ENCODE measurements at regions not wholly inside any gene's neighbourhood (a gene's known extent, or its start where the extent isn't known, plus 50 kb on each side); places are given as distances from the start of the nearest gene placed in this dataset.

DNA sequence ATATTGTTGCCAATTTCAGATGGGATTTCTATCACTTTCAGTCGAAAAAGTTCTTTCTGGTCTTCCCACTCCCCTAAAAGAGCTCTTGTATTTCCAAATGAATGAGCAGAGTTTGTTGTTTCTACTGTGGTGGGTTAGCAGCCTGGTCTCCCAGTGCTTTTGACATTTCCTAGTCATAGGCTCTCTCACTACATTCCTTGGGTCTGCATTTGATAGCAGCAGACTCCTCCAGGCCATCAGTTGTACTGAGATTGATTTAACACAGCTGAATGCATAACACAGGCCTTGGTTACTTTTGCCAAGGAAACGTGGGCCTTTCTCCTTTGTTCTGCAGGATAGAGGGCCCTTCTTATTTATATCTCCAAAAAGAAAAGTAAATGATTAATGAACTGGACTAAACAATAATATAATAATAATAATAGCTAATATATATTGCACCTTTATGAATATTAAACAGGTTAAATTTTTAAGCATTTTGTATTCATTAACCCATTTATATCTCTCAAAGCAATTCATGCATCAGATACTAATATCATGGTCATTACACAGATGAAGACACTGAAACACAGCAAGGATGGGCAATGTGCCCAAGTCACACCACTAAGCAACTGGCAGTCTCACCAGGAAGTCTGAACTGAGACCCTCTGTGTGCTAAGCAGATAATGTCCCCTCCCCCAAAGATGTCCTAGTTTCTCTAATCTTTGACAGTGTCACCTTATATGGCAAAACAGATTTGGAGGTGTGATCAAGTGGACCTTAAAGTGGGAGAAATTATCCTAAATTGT is 1579.2 kb downstream of the AACS start:
- Histone ChIP-seq H3K27me3 (ENCODE audit: control insufficient read depth, insufficient read depth, low read length) (no peaks in the 10 kb centered on the region), H3K27ac (ENCODE audit: low read depth, low read length) (no peak overlapping the region), H3K36me3 (ENCODE audit: control insufficient read depth, insufficient read depth, low read length) (no peaks in the 10 kb centered on the region), H3K4me3 (ENCODE audit: low read length) (no peak overlapping the region), H3K9ac (ENCODE audit: low read length) (no peak overlapping the region), H3K4me1 (ENCODE audit: control insufficient read depth, insufficient read depth, low read length) (no peaks in the 10 kb centered on the region)

DNA sequence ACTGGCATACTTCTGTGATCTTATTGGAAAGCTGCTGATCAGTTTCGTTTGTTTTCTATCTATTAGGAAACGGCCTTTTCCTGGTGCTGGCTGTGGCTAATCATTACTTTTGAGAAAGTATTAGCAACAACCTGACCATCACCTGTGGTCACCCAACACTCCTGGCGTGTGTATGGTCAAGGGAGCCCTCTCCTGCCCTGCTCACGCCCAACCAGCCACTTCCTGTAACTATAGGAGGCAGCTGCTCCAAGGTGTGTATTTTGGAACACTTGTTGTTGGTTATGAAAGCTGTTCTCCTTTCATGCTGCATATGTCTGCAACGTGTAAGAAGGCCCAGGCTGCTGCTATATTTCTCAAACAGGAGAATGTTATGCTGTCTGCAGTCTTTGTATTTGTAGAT is 1582.8 kb downstream of the AACS start:
- Histone ChIP-seq H3K9ac (ENCODE audit: low read length) (no peak overlapping the region), H3K36me3 (ENCODE audit: control insufficient read depth, insufficient read depth, low read length) (no peaks in the 10 kb centered on the region)

DNA sequence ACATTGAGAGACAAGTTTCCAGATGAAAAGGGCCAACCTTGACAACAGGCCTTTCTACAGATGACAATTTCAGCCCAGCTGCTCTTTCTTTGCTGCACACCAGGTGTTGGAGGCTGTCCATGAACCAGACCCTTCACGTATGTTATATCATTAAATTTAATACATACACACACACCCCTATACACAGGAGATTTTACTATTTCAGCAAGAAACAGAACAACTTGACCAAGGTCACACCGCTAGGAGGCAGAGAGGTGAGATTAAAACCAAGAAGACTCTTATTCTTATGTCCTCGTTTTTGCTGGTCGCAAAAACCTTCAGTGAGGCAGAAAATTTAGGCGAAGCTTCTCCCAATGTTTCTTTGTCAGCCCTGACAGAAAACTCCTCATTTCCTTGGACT is 1585.9 kb downstream of the AACS start:
- no peaks in the 10 kb centered on the region for H3K4me1 ChIP-seq (ENCODE audit: control insufficient read depth, insufficient read depth, low read length)
- no peaks in the 10 kb centered on the region for H3K27me3 ChIP-seq (ENCODE audit: control insufficient read depth, insufficient read depth, low read length)
- H3K27ac ChIP-seq (ENCODE audit: low read depth, low read length) = no peak overlapping the region

More for the DNA sequence above, 1582.8 kb downstream of the AACS start:
- Histone ChIP-seq H3K27ac (ENCODE audit: low read depth, low read length) (no peak overlapping the region), H3K27me3 (ENCODE audit: control insufficient read depth, insufficient read depth, low read length) (no peaks in the 10 kb centered on the region), H3K4me1 (ENCODE audit: control insufficient read depth, insufficient read depth, low read length) (no peaks in the 10 kb centered on the region), H3K4me3 (ENCODE audit: low read length) (no peak overlapping the region)

DNA sequence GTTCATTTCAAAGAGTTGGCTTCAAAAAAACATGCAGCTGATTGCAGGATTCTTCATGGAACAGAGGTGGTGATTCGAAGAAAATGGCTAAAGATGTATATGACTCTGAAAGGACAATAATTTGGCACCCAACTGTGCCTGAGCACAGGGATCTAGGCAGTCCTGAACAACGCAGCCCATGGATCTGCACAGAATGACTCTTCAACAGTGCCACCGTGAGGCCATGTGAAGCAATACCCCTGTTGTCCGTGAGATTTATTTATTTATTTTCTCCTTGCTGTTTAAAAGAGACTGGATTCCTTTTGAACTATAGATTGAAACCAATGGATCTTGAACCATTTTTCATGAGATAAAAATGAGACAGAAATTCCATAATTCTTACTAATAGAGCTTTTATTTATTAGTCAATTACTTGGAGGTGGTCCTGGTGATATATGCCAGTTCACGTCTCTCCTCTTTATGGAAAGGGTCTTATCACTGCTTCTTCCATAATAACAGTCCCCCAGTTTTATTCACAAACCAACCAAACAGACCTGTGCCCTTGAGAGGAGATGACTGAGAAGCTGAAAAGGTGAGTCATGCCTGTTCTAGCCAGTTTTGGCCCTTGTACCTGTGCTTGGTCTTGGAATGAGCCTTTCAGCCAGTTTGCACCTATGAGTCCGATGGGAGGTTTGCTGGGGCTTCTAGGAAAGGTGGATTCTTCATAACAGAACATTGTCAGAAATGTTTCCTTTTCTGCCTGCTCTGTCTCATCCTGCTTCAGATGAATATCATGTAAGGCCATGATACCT is 1598.3 kb downstream of the AACS start:
- H3K9ac ChIP-seq (ENCODE audit: low read length) = no peak overlapping the region
- H3K4me1 ChIP-seq (ENCODE audit: control insufficient read depth, insufficient read depth, low read length) = no peaks in the 10 kb centered on the region
- no peak overlapping the region for H3K4me3 ChIP-seq (ENCODE audit: low read length)
- H3K27me3 ChIP-seq (ENCODE audit: control insufficient read depth, insufficient read depth, low read length) = no peaks in the 10 kb centered on the region
- H3K27ac ChIP-seq (ENCODE audit: low read depth, low read length) = no peak overlapping the region
- no peaks in the 10 kb centered on the region for H3K36me3 ChIP-seq (ENCODE audit: control insufficient read depth, insufficient read depth, low read length)

More for the DNA sequence above, 1585.9 kb downstream of the AACS start:
- H3K4me3 ChIP-seq (ENCODE audit: low read length) = no peak overlapping the region
- no peak overlapping the region for H3K9ac ChIP-seq (ENCODE audit: low read length)
- no peaks in the 10 kb centered on the region for H3K36me3 ChIP-seq (ENCODE audit: control insufficient read depth, insufficient read depth, low read length)

DNA sequence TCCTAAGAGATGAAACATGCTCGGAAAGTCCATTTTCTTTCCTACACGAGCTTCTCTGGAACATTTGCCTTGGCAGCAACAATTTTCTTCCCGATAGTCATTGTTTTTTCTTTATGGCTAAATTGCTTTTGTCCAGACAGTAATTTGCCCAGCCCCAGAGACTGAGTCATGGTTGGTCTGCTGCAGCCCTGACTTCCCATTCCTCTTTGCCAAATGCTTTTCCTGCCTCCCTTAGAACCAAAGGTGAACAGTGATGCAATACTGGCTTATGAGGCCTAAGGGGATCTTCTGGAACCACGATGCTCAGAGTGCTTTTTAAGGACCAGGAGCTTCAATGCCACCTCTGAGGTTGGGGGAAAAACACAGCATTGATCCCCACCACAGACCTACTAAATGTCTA is 1599.6 kb upstream of the TMEM132C start:
- Histone ChIP-seq H3K36me3 (ENCODE audit: control insufficient read depth, insufficient read depth, low read length) (no peaks in the 10 kb centered on the region), H3K4me1 (ENCODE audit: control insufficient read depth, insufficient read depth, low read length) (no peaks in the 10 kb centered on the region), H3K27me3 (ENCODE audit: control insufficient read depth, insufficient read depth, low read length) (no peaks in the 10 kb centered on the region), H3K4me3 (ENCODE audit: low read length) (no peak overlapping the region), H3K9ac (ENCODE audit: low read length) (no peak overlapping the region), H3K27ac (ENCODE audit: low read depth, low read length) (no peak overlapping the region)

DNA sequence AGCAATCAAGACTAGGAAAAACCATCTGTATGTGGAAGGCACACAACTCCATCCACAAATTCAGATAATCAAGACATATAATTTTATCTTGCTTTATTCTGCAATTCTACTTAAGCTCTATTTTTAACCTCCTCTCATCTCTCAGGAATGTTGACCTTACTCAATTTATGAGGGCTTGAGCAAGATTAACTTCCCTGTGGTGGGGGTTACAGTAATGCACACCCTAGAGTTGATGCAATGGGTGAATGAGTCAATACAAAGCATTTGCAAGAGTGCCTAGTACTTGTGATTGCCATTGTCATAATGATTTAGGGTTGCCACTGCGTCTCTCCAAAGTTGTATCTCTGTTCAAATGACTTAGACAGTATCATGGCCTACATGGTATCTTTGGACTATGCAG is 1598.4 kb upstream of the TMEM132C start:
- Histone ChIP-seq H3K9ac (ENCODE audit: low read length) (no peak overlapping the region), H3K36me3 (ENCODE audit: control insufficient read depth, insufficient read depth, low read length) (no peaks in the 10 kb centered on the region), H3K27ac (ENCODE audit: low read depth, low read length) (no peak overlapping the region), H3K4me1 (ENCODE audit: control insufficient read depth, insufficient read depth, low read length) (no peaks in the 10 kb centered on the region), H3K27me3 (ENCODE audit: control insufficient read depth, insufficient read depth, low read length) (no peaks in the 10 kb centered on the region), H3K4me3 (ENCODE audit: low read length) (no peak overlapping the region)

DNA sequence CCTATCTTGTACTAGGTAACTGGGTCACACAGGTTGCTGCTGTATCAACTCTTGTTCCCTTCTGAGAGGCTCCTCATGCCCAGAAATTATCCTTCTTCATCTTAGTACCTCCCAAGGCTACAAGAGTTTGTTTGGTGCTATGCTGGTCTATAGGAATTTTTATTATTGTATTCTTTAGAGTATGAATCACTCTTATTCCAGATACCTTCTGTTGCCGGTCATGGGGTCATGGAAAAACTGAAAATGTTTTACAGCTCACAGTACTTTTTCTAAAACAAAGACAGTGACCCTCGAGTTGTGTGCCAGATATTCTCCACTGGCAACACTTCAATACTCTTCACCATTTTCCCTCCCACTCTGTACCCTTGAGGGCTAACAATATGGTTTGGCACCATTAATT is 1598.0 kb upstream of the TMEM132C start:
- no peaks in the 10 kb centered on the region for H3K36me3 ChIP-seq (ENCODE audit: control insufficient read depth, insufficient read depth, low read length)
- no peaks in the 10 kb centered on the region for H3K4me1 ChIP-seq (ENCODE audit: control insufficient read depth, insufficient read depth, low read length)
- no peaks in the 10 kb centered on the region for H3K27me3 ChIP-seq (ENCODE audit: control insufficient read depth, insufficient read depth, low read length)
- H3K4me3 ChIP-seq (ENCODE audit: low read length) = no peak overlapping the region
- no peak overlapping the region for H3K27ac ChIP-seq (ENCODE audit: low read depth, low read length)
- no peak overlapping the region for H3K9ac ChIP-seq (ENCODE audit: low read length)

DNA sequence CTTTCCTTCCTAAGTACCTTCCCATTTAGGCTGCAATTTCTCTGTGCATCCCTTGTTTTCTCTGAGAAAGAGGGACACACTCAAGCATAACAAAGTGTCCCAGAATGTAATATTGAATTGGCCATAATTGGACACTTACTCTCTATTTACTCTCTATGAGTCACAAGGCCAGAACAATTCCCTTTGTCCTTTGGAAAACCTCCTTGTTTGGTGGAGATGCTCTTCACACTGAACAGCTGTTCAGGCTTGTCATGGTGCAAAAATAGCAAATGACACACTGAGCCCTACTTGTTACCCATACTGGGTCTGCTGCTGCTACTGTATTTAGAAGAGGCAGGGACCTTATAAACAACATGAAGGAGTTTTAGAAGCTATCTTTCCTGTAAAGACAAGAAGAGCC is 1590.5 kb upstream of the TMEM132C start:
- Histone ChIP-seq H3K9ac (ENCODE audit: low read length) (no peak overlapping the region), H3K27me3 (ENCODE audit: control insufficient read depth, insufficient read depth, low read length) (no peaks in the 10 kb centered on the region), H3K27ac (ENCODE audit: low read depth, low read length) (no peak overlapping the region), H3K4me3 (ENCODE audit: low read length) (no peak overlapping the region), H3K36me3 (ENCODE audit: control insufficient read depth, insufficient read depth, low read length) (no peaks in the 10 kb centered on the region), H3K4me1 (ENCODE audit: control insufficient read depth, insufficient read depth, low read length) (no peaks in the 10 kb centered on the region)

DNA sequence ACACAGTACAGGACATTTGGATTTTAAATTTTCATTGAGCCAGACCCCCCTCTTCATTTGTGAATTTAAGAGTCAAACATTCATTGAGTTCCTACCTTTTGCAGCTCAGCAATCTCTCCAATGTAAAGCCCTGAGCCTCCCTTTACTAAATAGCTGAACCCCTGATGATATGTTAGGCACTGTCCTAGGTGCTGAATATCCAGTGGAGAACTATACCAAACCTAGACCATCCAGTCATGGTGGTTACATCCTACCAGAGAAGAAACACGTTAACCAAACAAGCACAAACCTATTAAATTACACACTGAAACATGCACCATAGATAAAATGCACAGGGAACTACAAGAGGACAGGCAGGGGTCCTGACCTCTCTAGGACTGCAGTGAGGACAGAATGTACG is 1585.3 kb upstream of the TMEM132C start:
- Histone ChIP-seq H3K36me3 (ENCODE audit: control insufficient read depth, insufficient read depth, low read length) (no peaks in the 10 kb centered on the region), H3K9ac (ENCODE audit: low read length) (no peak overlapping the region), H3K4me3 (ENCODE audit: low read length) (no peak overlapping the region)

DNA sequence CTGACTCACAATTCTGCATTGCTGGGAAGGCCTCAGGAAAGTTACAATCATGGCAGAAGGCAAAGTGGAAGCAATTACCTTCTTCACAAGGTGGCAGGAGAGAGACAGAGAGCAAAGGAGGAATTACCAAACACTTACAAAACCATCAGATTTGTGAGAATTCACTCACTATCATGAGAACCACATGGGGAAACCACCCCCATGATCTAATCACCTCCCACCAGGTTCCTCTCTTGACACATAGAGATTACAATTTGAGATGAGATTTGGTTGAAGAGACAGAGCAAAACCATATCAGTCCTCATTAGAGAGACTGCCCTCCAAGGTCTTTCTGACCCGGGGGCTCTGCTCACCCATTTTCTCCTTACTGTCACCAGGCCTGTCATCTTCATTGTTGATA is 1582.3 kb upstream of the TMEM132C start:
- Histone ChIP-seq H3K27ac (ENCODE audit: low read depth, low read length) (no peak overlapping the region), H3K4me1 (ENCODE audit: control insufficient read depth, insufficient read depth, low read length) (no peaks in the 10 kb centered on the region), H3K9ac (ENCODE audit: low read length) (no peak overlapping the region), H3K27me3 (ENCODE audit: control insufficient read depth, insufficient read depth, low read length) (no peaks in the 10 kb centered on the region), H3K36me3 (ENCODE audit: control insufficient read depth, insufficient read depth, low read length) (no peaks in the 10 kb centered on the region), H3K4me3 (ENCODE audit: low read length) (no peak overlapping the region)

More for the DNA sequence above, 1585.3 kb upstream of the TMEM132C start:
- Histone ChIP-seq H3K4me1 (ENCODE audit: control insufficient read depth, insufficient read depth, low read length) (no peaks in the 10 kb centered on the region), H3K27me3 (ENCODE audit: control insufficient read depth, insufficient read depth, low read length) (no peaks in the 10 kb centered on the region), H3K27ac (ENCODE audit: low read depth, low read length) (no peak overlapping the region)

DNA sequence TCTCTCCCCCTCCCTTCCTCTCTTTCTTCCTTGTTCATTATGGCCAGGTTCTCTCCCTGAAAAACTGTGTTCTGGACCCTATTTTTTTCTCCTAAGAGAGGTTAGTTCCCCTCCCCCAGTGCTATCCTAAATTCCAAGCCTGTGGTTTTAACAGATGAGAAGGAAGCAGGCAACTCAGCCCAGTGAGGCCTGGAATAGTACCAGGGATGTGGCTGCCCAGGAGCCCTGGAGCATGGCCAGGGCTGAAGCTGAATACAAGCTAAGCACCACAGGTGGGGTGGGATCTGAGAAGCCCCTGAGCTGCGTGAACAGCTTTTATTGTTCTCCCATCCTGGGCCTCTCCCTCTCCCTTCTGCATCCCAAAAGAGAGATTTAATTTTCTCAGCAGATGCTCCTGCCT is 1581.3 kb upstream of the TMEM132C start:
- Histone ChIP-seq H3K36me3 (ENCODE audit: control insufficient read depth, insufficient read depth, low read length) (no peaks in the 10 kb centered on the region), H3K27ac (ENCODE audit: low read depth, low read length) (no peak overlapping the region), H3K27me3 (ENCODE audit: control insufficient read depth, insufficient read depth, low read length) (no peaks in the 10 kb centered on the region), H3K9ac (ENCODE audit: low read length) (no peak overlapping the region), H3K4me3 (ENCODE audit: low read length) (no peak overlapping the region), H3K4me1 (ENCODE audit: control insufficient read depth, insufficient read depth, low read length) (no peaks in the 10 kb centered on the region)

DNA sequence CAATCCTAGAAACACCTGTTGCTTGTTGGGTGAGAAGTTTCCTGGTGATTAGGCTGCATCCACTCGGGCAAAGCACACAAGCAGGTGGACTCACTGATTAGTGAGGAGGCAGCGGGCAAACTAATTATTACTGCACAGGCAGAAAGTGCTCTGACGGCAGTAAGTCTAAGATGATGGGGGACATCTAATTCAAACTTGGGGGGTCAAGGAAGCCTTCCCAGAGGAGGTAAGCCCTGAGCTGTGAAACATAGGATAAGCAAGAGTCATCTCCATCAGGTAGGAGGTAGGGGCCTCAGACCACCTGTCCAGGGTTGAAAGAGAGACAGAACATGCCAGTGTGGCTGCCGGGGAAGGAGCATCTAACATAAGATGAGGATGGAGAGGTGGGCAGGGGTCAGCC is 1578.4 kb upstream of the TMEM132C start:
- no peak overlapping the region for H3K27ac ChIP-seq (ENCODE audit: low read depth, low read length)
- no peak overlapping the region for H3K4me3 ChIP-seq (ENCODE audit: low read length)
- H3K9ac ChIP-seq (ENCODE audit: low read length) = no peak overlapping the region
- no peaks in the 10 kb centered on the region for H3K4me1 ChIP-seq (ENCODE audit: control insufficient read depth, insufficient read depth, low read length)
- H3K27me3 ChIP-seq (ENCODE audit: control insufficient read depth, insufficient read depth, low read length) = no peaks in the 10 kb centered on the region
- H3K36me3 ChIP-seq (ENCODE audit: control insufficient read depth, insufficient read depth, low read length) = no peaks in the 10 kb centered on the region

DNA sequence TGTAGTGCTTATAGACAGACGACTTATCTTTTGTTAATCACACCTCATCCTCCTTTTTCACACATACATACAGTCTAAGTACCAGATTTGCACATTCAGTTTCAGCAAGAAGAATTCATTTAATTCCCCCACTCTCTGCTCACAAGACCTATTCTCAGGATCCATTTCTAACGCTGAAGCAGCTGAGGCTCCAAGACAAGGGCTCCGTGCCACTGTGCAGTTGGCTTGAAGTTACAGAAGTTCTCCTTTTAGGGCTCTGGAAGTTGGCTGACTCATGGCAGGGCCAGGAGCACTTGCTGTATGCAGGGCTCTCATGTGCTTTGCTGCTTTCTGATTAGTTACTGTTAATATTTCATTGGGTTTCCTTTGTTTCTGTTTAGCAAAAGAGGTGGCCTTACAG is 1566.9 kb upstream of the TMEM132C start:
- H3K4me3 ChIP-seq (ENCODE audit: low read length) = no peak overlapping the region

More for the DNA sequence above, 1566.9 kb upstream of the TMEM132C start:
- Histone ChIP-seq H3K4me1 (ENCODE audit: control insufficient read depth, insufficient read depth, low read length) (no peaks in the 10 kb centered on the region), H3K27me3 (ENCODE audit: control insufficient read depth, insufficient read depth, low read length) (no peaks in the 10 kb centered on the region), H3K9ac (ENCODE audit: low read length) (no peak overlapping the region), H3K36me3 (ENCODE audit: control insufficient read depth, insufficient read depth, low read length) (no peaks in the 10 kb centered on the region), H3K27ac (ENCODE audit: low read depth, low read length) (no peak overlapping the region)

Measured in rectal smooth muscle tissue (tissue), 1 donor.